ENCODE measurements at regions not wholly inside any gene's neighbourhood (a gene's known extent, or its start where the extent isn't known, plus 50 kb on each side); places are given as distances from the start of the nearest gene placed in this dataset.

GRCh38 chr5:50559955-50560354 lies 106.5 kb upstream of the PARP8 start:
- TF ChIP-seq, protein P1, sequence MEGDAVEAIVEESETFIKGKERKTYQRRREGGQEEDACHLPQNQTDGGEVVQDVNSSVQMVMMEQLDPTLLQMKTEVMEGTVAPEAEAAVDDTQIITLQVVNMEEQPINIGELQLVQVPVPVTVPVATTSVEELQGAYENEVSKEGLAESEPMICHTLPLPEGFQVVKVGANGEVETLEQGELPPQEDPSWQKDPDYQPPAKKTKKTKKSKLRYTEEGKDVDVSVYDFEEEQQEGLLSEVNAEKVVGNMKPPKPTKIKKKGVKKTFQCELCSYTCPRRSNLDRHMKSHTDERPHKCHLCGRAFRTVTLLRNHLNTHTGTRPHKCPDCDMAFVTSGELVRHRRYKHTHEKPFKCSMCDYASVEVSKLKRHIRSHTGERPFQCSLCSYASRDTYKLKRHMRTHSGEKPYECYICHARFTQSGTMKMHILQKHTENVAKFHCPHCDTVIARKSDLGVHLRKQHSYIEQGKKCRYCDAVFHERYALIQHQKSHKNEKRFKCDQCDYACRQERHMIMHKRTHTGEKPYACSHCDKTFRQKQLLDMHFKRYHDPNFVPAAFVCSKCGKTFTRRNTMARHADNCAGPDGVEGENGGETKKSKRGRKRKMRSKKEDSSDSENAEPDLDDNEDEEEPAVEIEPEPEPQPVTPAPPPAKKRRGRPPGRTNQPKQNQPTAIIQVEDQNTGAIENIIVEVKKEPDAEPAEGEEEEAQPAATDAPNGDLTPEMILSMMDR (IDR thresholded peaks at IDR 0.05; ENCODE audit: insufficient read depth, low read length), result no peak
- TF ChIP-seq GABPA (IDR thresholded peaks at IDR 0.05; ENCODE audit: low read depth) (no peak), POLR2AphosphoS5 (IDR thresholded peaks at IDR 0.05; ENCODE audit: low read depth) (no peak), REST (IDR thresholded peaks at IDR 0.05; ENCODE audit: insufficient replicate concordance, low read depth) (no peak)

Measured in HL-60 (cell line).